Caco-2 (cell line): ENCODE measurements at regions not wholly inside any gene's neighbourhood (a gene's known extent, or its start where the extent isn't known, plus 50 kb on each side); places are given as distances from the start of the nearest gene placed in this dataset.

Experiments
- BruUV-seq: library from RNA; stranded (reverse); fragments of 400-500 nt; replicated peaks from 2 replicates; lab custom pipeline; 2021; lab: Mats Ljungman, UMichigan
- CTCF ChIA-PET: fragments of 300-600 bp; sonication (Branson Sonifier 250); formaldehyde crosslinking; loops from one replicate; lab custom pipeline; 2022; ENCODE audit warnings: antibody characterized with exemption; lab: Charles Lee
- POLR2A ChIA-PET: fragments of 300-600 bp; sonication (Branson Sonifier 250); formaldehyde crosslinking; loops from one replicate; lab custom pipeline; 2022; ENCODE audit warnings: antibody characterized with exemption; lab: Charles Lee
- DNase-seq, 2 experiments: peaks; one replicate each; pipeline versions ENCODE4 v3.0.0 to v3.0.0-alpha.2; 2020 to 2022
- H3K27me3 ChIP-seq: replicated peaks from 2 replicates; pipeline ENCODE4 v1.6.0; 2011; ENCODE audit warnings: low read length; ENCODE audit not compliant: control insufficient read depth, insufficient read depth
- H3K36me3 ChIP-seq: 2 replicates; pipeline ENCODE4 v1.5.1; 2011; ENCODE audit warnings: low read length; ENCODE audit not compliant: control insufficient read depth, insufficient read depth
- H3K4me1 ChIP-seq: fragments of 250-450 bp; sonication (Bioruptor Pico); 2 replicates; pipeline ENCODE4 v1.5.1; 2020; ENCODE audit warnings: mild to moderate bottlenecking
- H3K4me3 ChIP-seq: 2 replicates; pipeline ENCODE4 v1.5.1; 2011; ENCODE audit warnings: low read depth, mild to moderate bottlenecking, control low read depth, low read length
- H3K9me3 ChIP-seq: fragments of 250-450 bp; sonication (Bioruptor Pico); 2 replicates; pipeline ENCODE4 v1.5.1; 2020; ENCODE audit warnings: mild to moderate bottlenecking, moderate library complexity
- H3K27ac Mint-ChIP-seq: one replicate; pipeline ENCODE4 v1.8.0; 2022; ENCODE audit warnings: mixed read lengths; ENCODE audit not compliant: unreplicated experiment
- H3K27me3 Mint-ChIP-seq: one replicate; pipeline ENCODE4 v1.8.0; 2022; ENCODE audit warnings: mixed read lengths; ENCODE audit not compliant: insufficient read depth, unreplicated experiment
- H3K36me3 Mint-ChIP-seq: one replicate; pipeline ENCODE4 v1.8.0; 2022; ENCODE audit warnings: mild to moderate bottlenecking, mixed read lengths; ENCODE audit not compliant: insufficient read depth, unreplicated experiment
- H3K4me1 Mint-ChIP-seq: one replicate; pipeline ENCODE4 v1.8.0; 2022; ENCODE audit warnings: low read depth, mixed read lengths; ENCODE audit not compliant: unreplicated experiment
- H3K4me3 Mint-ChIP-seq: one replicate; pipeline ENCODE4 v1.8.0; 2022; ENCODE audit warnings: mild to moderate bottlenecking, moderate library complexity, mixed read lengths; ENCODE audit not compliant: unreplicated experiment
- H3K9me3 Mint-ChIP-seq: one replicate; pipeline ENCODE4 v1.8.0; 2022; ENCODE audit warnings: mixed read lengths; ENCODE audit not compliant: unreplicated experiment
- CTCF ChIP-seq, 2 experiments: fragments of 200-600 bp in 1 of 2; IDR thresholded peaks; 1 replicate in 1 of 2; 2 replicates in 1 of 2; pipeline versions ENCODE4 v1.5.1 to v1.8.0; 2011 to 2022; ENCODE audit warnings: antibody characterized with exemption in 1 of 2, control low read depth in 1 of 2, inconsistent platforms in 1 of 2, low read depth in 1 of 2, low read length in 1 of 2, mild to moderate bottlenecking in 1 of 2, moderate library complexity in 1 of 2; ENCODE audit not compliant: insufficient read depth in 1 of 2, severe bottlenecking in 1 of 2, unreplicated experiment in 1 of 2
- intact Hi-C: fragments of 100-400 bp; cut with micrococcal nuclease; formaldehyde crosslinking; loops from one replicate; pipeline ENCODE4 v1.10.0; 2022; ENCODE audit not compliant: unreplicated experiment

GRCh38 chr12:61564466-61564865, 695.7 kb upstream of the USP15 start:
- no peak overlapping the region for H3K4me3 Mint-ChIP-seq
- H3K36me3 Mint-ChIP-seq = no peaks in the 10 kb centered on the region
- intact Hi-C loops = no loop called here
- ChIA-PET CTCF (no interaction called here), POLR2A (no interaction called here)
- H3K27me3 Mint-ChIP-seq = no peaks in the 10 kb centered on the region
- DNase-seq = no peak
- H3K9me3 Mint-ChIP-seq = no peaks in the 10 kb centered on the region
- H3K27me3 ChIP-seq = no peaks in the 10 kb centered on the region
- H3K4me1 Mint-ChIP-seq = no peaks in the 10 kb centered on the region
- no peaks in the 10 kb centered on the region for H3K36me3 ChIP-seq
- no peak overlapping the region for H3K27ac Mint-ChIP-seq
- H3K4me1 ChIP-seq = no peaks in the 10 kb centered on the region
- no peak overlapping the region for H3K4me3 ChIP-seq
- no TSS peak for BruUV-seq
- H3K9me3 ChIP-seq = no peaks in the 10 kb centered on the region
- TF ChIP-seq CTCF (IDR thresholded peaks at IDR 0.05; ENCODE audit: insufficient read depth in 1 of 2, low read depth in 1 of 2, low read length in 1 of 2, severe bottlenecking in 1 of 2, unreplicated experiment in 1 of 2) = no peak

- H3K9me3 Mint-ChIP-seq = no peaks in the 10 kb centered on the region
- ChIA-PET CTCF (no interaction called here), POLR2A (no interaction called here)
- no peak overlapping the region for H3K4me3 ChIP-seq
- no peaks in the 10 kb centered on the region for H3K27me3 Mint-ChIP-seq
- intact Hi-C loops = no loop called here
- no peaks in the 10 kb centered on the region for H3K9me3 ChIP-seq
- no peaks in the 10 kb centered on the region for H3K4me1 ChIP-seq
- no peaks in the 10 kb centered on the region for H3K4me1 Mint-ChIP-seq
- no peaks in the 10 kb centered on the region for H3K36me3 Mint-ChIP-seq
- BruUV-seq = no TSS peak
- TF ChIP-seq CTCF (IDR thresholded peaks at IDR 0.05; ENCODE audit: insufficient read depth in 1 of 2, low read depth in 1 of 2, low read length in 1 of 2, severe bottlenecking in 1 of 2, unreplicated experiment in 1 of 2) = no peak
- H3K4me3 Mint-ChIP-seq = no peak overlapping the region
- H3K27me3 ChIP-seq = no peaks in the 10 kb centered on the region
- no peak for DNase-seq
- H3K27ac Mint-ChIP-seq = no peak overlapping the region
- H3K36me3 ChIP-seq = no peaks in the 10 kb centered on the region
These were observed 694.0 kb upstream of the USP15 start for GRCh38 chr12:61566183-61566582.

- no peaks in the 10 kb centered on the region for H3K36me3 Mint-ChIP-seq
- CTCF ChIA-PET = no interaction called here
- no peak for DNase-seq
- intact Hi-C loops = no loop called here
- no peaks in the 10 kb centered on the region for H3K9me3 ChIP-seq
- H3K9me3 Mint-ChIP-seq = no peaks in the 10 kb centered on the region
- no peaks in the 10 kb centered on the region for H3K27me3 ChIP-seq
- H3K4me3 ChIP-seq = no peak overlapping the region
- H3K27me3 Mint-ChIP-seq = no peaks in the 10 kb centered on the region
- no peaks in the 10 kb centered on the region for H3K4me1 ChIP-seq
- BruUV-seq = no TSS peak
- no peak overlapping the region for H3K27ac Mint-ChIP-seq
- POLR2A ChIA-PET = no interaction called here
- no peaks in the 10 kb centered on the region for H3K4me1 Mint-ChIP-seq
- H3K4me3 Mint-ChIP-seq = no peak overlapping the region
- no peaks in the 10 kb centered on the region for H3K36me3 ChIP-seq
- TF ChIP-seq CTCF (IDR thresholded peaks at IDR 0.05; ENCODE audit: insufficient read depth in 1 of 2, low read depth in 1 of 2, low read length in 1 of 2, severe bottlenecking in 1 of 2, unreplicated experiment in 1 of 2) = no peak
These were observed 685.9 kb upstream of the USP15 start for GRCh38 chr12:61574339-61574738.
